H9 (cell line): ENCODE measurements at regions not wholly inside any gene's neighbourhood (a gene's known extent, or its start where the extent isn't known, plus 50 kb on each side); places are given as distances from the start of the nearest gene placed in this dataset.

Experiments used
- DNase-seq: peaks from one replicate; pipeline ENCODE4 v3.0.0-alpha.2; 2017
- H2AFZ ChIP-seq: one replicate; pipeline ENCODE4 v1.6.1; 2013; ENCODE audit warnings: mild to moderate bottlenecking, low read length, control low read depth, moderate library complexity
- H2AK5ac ChIP-seq: 2 replicates; pipeline ENCODE4 v1.6.1; 2013; ENCODE audit warnings: low read length, control low read depth, mixed read lengths; ENCODE audit not compliant: insufficient read length
- H2BK120ac ChIP-seq: one replicate; pipeline ENCODE4 v1.6.1; 2013; ENCODE audit warnings: low read depth, mild to moderate bottlenecking, low read length, control low read depth, inconsistent platforms; ENCODE audit not compliant: poor library complexity, severe bottlenecking
- H2BK12ac ChIP-seq: 2 replicates; pipeline ENCODE4 v1.6.1; 2013; ENCODE audit warnings: low read length, control low read depth, mixed read lengths, low read depth; ENCODE audit not compliant: insufficient read length
- H2BK15ac ChIP-seq: 2 replicates; pipeline ENCODE4 v1.6.1; 2013; ENCODE audit warnings: low read depth, low read length, control low read depth
- H2BK20ac ChIP-seq: one replicate; pipeline ENCODE4 v1.6.1; 2013; ENCODE audit warnings: low read depth, mild to moderate bottlenecking, low read length, control low read depth, inconsistent platforms; ENCODE audit not compliant: poor library complexity, severe bottlenecking
- H2BK5ac ChIP-seq: 2 replicates; pipeline ENCODE4 v1.6.1; 2013; ENCODE audit warnings: low read length, control low read depth, mixed read lengths; ENCODE audit not compliant: insufficient read length
- H3K14ac ChIP-seq: 2 replicates; pipeline ENCODE4 v1.6.1; 2013; ENCODE audit warnings: low read length, control low read depth; ENCODE audit not compliant: insufficient read depth
- H3K18ac ChIP-seq: 2 replicates; pipeline ENCODE4 v1.6.1; 2013; ENCODE audit warnings: low read depth, mild to moderate bottlenecking, mixed read lengths, low read length, control low read depth; ENCODE audit not compliant: insufficient read length
- H3K23ac ChIP-seq: 2 replicates; pipeline ENCODE4 v1.6.1; 2013; ENCODE audit warnings: low read length, control low read depth, mixed read lengths, low read depth; ENCODE audit not compliant: insufficient read length
- H3K23me2 ChIP-seq: 2 replicates; pipeline ENCODE4 v1.6.1; 2013; ENCODE audit warnings: low read depth, mild to moderate bottlenecking, mixed read lengths, low read length, control low read depth; ENCODE audit not compliant: insufficient read length, poor library complexity, severe bottlenecking
- H3K27ac ChIP-seq: 2 replicates; pipeline ENCODE4 v1.5.1; 2013; ENCODE audit warnings: low read length, control low read depth, mixed read lengths, low read depth; ENCODE audit not compliant: insufficient read length
- H3K27me3 ChIP-seq: 2 replicates; pipeline ENCODE4 v1.6.1; 2013; ENCODE audit warnings: low read length, control low read depth, inconsistent platforms; ENCODE audit not compliant: insufficient read depth
- H3K4ac ChIP-seq: 2 replicates; pipeline ENCODE4 v1.6.1; 2013; ENCODE audit warnings: low read depth, mild to moderate bottlenecking, control low read depth, inconsistent platforms, low read length, moderate library complexity
- H3K4me1 ChIP-seq: 2 replicates; pipeline ENCODE4 v1.6.1; 2013; ENCODE audit warnings: low read length, control low read depth, inconsistent platforms; ENCODE audit not compliant: insufficient read depth
- H3K4me2 ChIP-seq: 2 replicates; pipeline ENCODE4 v1.6.1; 2013; ENCODE audit warnings: low read length, control low read depth, mixed read lengths; ENCODE audit not compliant: insufficient read length, insufficient read depth
- H3K56ac ChIP-seq: 2 replicates; pipeline ENCODE4 v1.6.1; 2013; ENCODE audit warnings: low read depth, mild to moderate bottlenecking, mixed read lengths, low read length, control low read depth; ENCODE audit not compliant: insufficient read length
- H3K79me1 ChIP-seq: 2 replicates; pipeline ENCODE4 v1.6.1; 2013; ENCODE audit warnings: low read depth, mild to moderate bottlenecking, moderate library complexity, low read length, control low read depth, inconsistent platforms; ENCODE audit not compliant: insufficient read depth, poor library complexity, severe bottlenecking
- H3K79me2 ChIP-seq: 2 replicates; pipeline ENCODE4 v1.6.1; 2013; ENCODE audit warnings: low read length, control low read depth, inconsistent platforms; ENCODE audit not compliant: insufficient read depth
- H3K9ac ChIP-seq: 2 replicates; pipeline ENCODE4 v1.6.1; 2013; ENCODE audit warnings: low read length, control low read depth, mixed read lengths; ENCODE audit not compliant: insufficient read length; ENCODE audit errors: extremely low read depth
- H3K9me3 ChIP-seq: one replicate; pipeline ENCODE4 v1.6.1; 2013; ENCODE audit warnings: low read depth, low read length, inconsistent platforms; ENCODE audit not compliant: control insufficient read depth
- H3T11ph ChIP-seq: one replicate; pipeline ENCODE4 v1.6.1; 2013; ENCODE audit warnings: mild to moderate bottlenecking, low read length, control low read depth, inconsistent platforms
- H4K20me1 ChIP-seq: one replicate; pipeline ENCODE4 v1.6.1; 2013; ENCODE audit not compliant: control insufficient read depth, insufficient read length, insufficient read depth
- H4K5ac ChIP-seq: 2 replicates; pipeline ENCODE4 v1.6.1; 2013; ENCODE audit warnings: low read depth, mild to moderate bottlenecking, mixed read lengths, low read length, control low read depth; ENCODE audit not compliant: insufficient read length
- H4K8ac ChIP-seq: replicated peaks from 2 replicates; pipeline ENCODE4 v1.6.1; 2013; ENCODE audit warnings: low read length, control low read depth, mixed read lengths, low read depth; ENCODE audit not compliant: insufficient read length
- H4K91ac ChIP-seq: 2 replicates; pipeline ENCODE4 v1.6.1; 2013; ENCODE audit warnings: low read depth, mild to moderate bottlenecking, moderate library complexity, mixed read lengths, low read length, control low read depth; ENCODE audit not compliant: insufficient read length
- H3K27ac Mint-ChIP-seq, 3 experiments: 2 replicates in 2 of 3; 3 replicates in 1 of 3; pipeline ENCODE4 v1.8.0; 2020 to 2021; ENCODE audit warnings: mixed read lengths in 3 of 3, mild to moderate bottlenecking in 1 of 3, moderate library complexity in 1 of 3
- H3K27me3 Mint-ChIP-seq: 2 replicates; pipeline ENCODE4 v1.8.0; 2021; ENCODE audit warnings: low read depth, mild to moderate bottlenecking, moderate library complexity, mixed read lengths
- H3K36me3 Mint-ChIP-seq, 3 experiments: 2 replicates in 2 of 3; 3 replicates in 1 of 3; pipeline ENCODE4 v1.8.0; 2020 to 2021; ENCODE audit warnings: low read depth in 3 of 3, mixed read lengths in 3 of 3; ENCODE audit not compliant: insufficient read depth in 1 of 3
- H3K4me1 Mint-ChIP-seq, 2 experiments: 2 replicates each; pipeline ENCODE4 v1.8.0; 2020; ENCODE audit warnings: mixed read lengths in 2 of 2
- H3K4me3 Mint-ChIP-seq, 2 experiments: 2 replicates in 1 of 2; 3 replicates in 1 of 2; pipeline ENCODE4 v1.8.0; 2020 to 2021; ENCODE audit warnings: mild to moderate bottlenecking in 2 of 2, mixed read lengths in 2 of 2, moderate library complexity in 1 of 2
- H3K9me3 Mint-ChIP-seq, 2 experiments: 2 replicates in 1 of 2; 3 replicates in 1 of 2; pipeline ENCODE4 v1.8.0; 2020; ENCODE audit warnings: mild to moderate bottlenecking in 2 of 2, mixed read lengths in 2 of 2, moderate library complexity in 1 of 2
- CTCF ChIP-seq: fragments of 200-600 bp; sonication (generic); conservative IDR thresholded peaks from 3 replicates; pipeline ENCODE4 v1.8.0; 2021; ENCODE audit warnings: antibody characterized with exemption, mild to moderate bottlenecking
- WGBS: extraction: QIAGEN DNeasy Blood & Tissue Kit; methylation state at CpG from one replicate; pipeline ENCODE4 v1.1.7; 2013; ENCODE audit warnings: missing lambda C conversion rate, low lambda C conversion rate, mixed read lengths; ENCODE audit not compliant: insufficient read length; ENCODE audit errors: extremely low coverage; 5-methylcytosine and 5-hydroxymethylcytosine counted together

- TF ChIP-seq CTCF: no peak
- no CpG with 5 or more reads among the region's 20 CpGs for WGBS
- Histone ChIP-seq H2BK120ac (no peak overlapping the region), H2AFZ (no peak overlapping the region), H3K18ac (no peak overlapping the region), H4K8ac (no peak overlapping the region), H2BK5ac (no peak overlapping the region), H2AK5ac (no peak overlapping the region), H3K9me3 (no peaks in the 10 kb centered on the region), H3T11ph (no peak overlapping the region), H3K23ac (no peak overlapping the region), H2BK12ac (no peak overlapping the region), H3K4ac (no peak overlapping the region), H3K14ac (no peak overlapping the region; the same call in 1 of the 2 replicates), H2BK15ac (no peak overlapping the region), H2BK20ac (no peak overlapping the region), H3K79me1 (peaks cover 2% of the 10 kb centered on the region), H4K20me1 (no peaks in the 10 kb centered on the region), H4K5ac (no peak overlapping the region), H3K27me3 (no peaks in the 10 kb centered on the region), H3K9ac (no peak overlapping the region), H3K4me2 (no peak overlapping the region), H3K56ac (no peak overlapping the region), H3K4me1 (no peaks in the 10 kb centered on the region), H4K91ac (no peak overlapping the region), H3K27ac (no peak overlapping the region), H3K79me2 (no peaks in the 10 kb centered on the region), H3K23me2 (no peaks in the 10 kb centered on the region)
- no peak for DNase-seq
- Mint-ChIP-seq H3K4me1 (peaks cover 7 to 17% of the 10 kb centered on the region in 2 experiments), H3K9me3 (no peaks in the 10 kb centered on the region), H3K27ac (peak overlapping the region in 2 of 3 experiments; percentile 18 to 64; a peak in 2 of 7 replicates), H3K36me3 (no peaks in the 10 kb centered on the region; a peak in 1 of 7 replicates), H3K27me3 (no peaks in the 10 kb centered on the region), H3K4me3 (no peak overlapping the region)
Observed at GRCh38 chr22:48531761-48532435, 1295.8 kb downstream of the BRD1 start.
